ENCODE measurements at regions not wholly inside any gene's neighbourhood (a gene's known extent, or its start where the extent isn't known, plus 50 kb on each side); places are given as distances from the start of the nearest gene placed in this dataset.

DNA sequence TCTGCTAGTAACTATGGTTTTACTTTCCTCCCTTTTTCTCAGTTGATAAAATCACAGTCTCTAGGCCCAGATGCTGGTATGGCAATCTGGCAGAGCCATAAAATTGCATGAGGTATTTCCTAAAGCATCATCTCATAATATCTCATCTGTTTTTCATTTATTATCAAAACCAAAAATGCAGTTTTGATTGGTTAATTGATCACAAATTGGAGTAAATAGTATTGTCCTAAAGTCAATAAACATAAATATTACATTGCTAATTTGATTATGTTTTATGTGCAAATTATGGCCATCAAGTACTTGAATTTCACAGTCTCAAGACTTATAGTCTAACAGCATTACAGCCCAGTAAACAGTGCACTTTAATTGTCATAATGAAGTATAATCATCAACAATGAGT is 2365.6 kb downstream of the ARAP2 start:
- TF ChIP-seq GATA2 (IDR thresholded peaks at IDR 0.05; ENCODE audit: low read depth, low read length) (peak; percentile 14; the same call in 1 of the 2 replicates), GATA3 (IDR thresholded peaks at IDR 0.05; ENCODE audit: low read depth, low read length) (peak; percentile 39; the same call in 1 of the 2 replicates)

Data from SH-SY5Y (cell line).